ENCODE measurements at regions not wholly inside any gene's neighbourhood (a gene's known extent, or its start where the extent isn't known, plus 50 kb on each side); places are given as distances from the start of the nearest gene placed in this dataset.

DNA sequence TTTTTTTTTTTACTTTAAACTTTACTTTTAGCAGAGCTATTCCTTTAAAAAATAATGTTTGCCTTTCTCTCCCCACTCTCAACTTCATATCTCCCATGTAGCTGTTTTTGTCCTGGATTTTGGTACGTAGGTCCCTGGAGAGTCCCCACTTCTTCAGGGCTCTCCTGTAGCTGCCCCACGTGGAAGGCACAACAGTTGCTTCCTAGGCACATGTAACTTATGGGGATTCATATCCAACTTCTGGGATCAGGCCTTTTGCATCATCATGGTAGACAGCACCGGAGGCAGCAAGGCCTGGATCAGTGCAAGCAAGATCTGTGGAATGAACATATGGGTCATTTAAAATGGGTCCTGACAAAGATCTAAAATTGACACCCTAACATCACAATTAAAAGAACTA is 95.7 kb downstream of the ACAA2 start:
- Histone ChIP-seq H3K27me3 (no peaks in the 10 kb centered on the region), H3K36me3 (no peaks in the 10 kb centered on the region), H3K4me3 (no peak overlapping the region), H3K9me3 (no peaks in the 10 kb centered on the region), H3K4me1 (no peaks in the 10 kb centered on the region), H3K27ac (no peak overlapping the region)
- TF ChIP-seq, protein P1, sequence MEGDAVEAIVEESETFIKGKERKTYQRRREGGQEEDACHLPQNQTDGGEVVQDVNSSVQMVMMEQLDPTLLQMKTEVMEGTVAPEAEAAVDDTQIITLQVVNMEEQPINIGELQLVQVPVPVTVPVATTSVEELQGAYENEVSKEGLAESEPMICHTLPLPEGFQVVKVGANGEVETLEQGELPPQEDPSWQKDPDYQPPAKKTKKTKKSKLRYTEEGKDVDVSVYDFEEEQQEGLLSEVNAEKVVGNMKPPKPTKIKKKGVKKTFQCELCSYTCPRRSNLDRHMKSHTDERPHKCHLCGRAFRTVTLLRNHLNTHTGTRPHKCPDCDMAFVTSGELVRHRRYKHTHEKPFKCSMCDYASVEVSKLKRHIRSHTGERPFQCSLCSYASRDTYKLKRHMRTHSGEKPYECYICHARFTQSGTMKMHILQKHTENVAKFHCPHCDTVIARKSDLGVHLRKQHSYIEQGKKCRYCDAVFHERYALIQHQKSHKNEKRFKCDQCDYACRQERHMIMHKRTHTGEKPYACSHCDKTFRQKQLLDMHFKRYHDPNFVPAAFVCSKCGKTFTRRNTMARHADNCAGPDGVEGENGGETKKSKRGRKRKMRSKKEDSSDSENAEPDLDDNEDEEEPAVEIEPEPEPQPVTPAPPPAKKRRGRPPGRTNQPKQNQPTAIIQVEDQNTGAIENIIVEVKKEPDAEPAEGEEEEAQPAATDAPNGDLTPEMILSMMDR (IDR thresholded peaks at IDR 0.05): no peak
- TF ChIP-seq POLR2A (IDR thresholded peaks at IDR 0.05) (no peak), POLR2AphosphoS5 (IDR thresholded peaks at IDR 0.05; ENCODE audit: insufficient read depth in 1 of 2, low read depth in 1 of 2) (no peak)
- intact Hi-C loops (cut with DNase I): no loop called here
- peak in 1 of 2 donors; percentile 32 for DNase-seq (ENCODE audit: extremely low spot score in 2 of 2)

DNA sequence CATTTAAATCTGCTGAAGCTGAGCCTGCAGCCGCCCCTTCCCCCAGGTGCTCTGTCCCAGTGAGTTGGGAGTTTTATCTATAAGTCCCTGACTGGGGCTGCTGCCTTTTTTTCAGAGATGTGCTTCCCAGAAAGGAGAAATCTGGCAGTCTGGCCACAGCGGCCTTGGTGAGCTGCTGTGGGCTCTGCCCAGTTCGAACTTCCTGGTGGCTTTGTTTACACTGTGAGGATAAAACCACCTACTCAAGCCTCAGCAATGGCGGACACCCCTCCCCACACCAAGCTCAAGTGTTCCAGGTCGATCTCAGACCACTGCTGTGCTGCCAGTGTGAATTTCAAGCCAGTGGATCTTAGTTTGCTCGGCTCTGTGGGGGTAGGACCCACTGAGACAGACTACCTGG is 97.3 kb downstream of the ACAA2 start:
- Histone ChIP-seq H3K9me3 (no peaks in the 10 kb centered on the region), H3K27ac (no peak overlapping the region), H3K27me3 (no peaks in the 10 kb centered on the region), H3K4me3 (no peak overlapping the region), H3K36me3 (no peaks in the 10 kb centered on the region), H3K4me1 (no peaks in the 10 kb centered on the region)
- intact Hi-C loops (cut with DNase I): no loop called here
- no peak for DNase-seq (ENCODE audit: extremely low spot score in 2 of 2)
- TF ChIP-seq, protein P1 (IDR thresholded peaks at IDR 0.05): no peak
- no peak for TF ChIP-seq POLR2A (IDR thresholded peaks at IDR 0.05)
- no peak for TF ChIP-seq POLR2AphosphoS5 (IDR thresholded peaks at IDR 0.05; ENCODE audit: insufficient read depth in 1 of 2, low read depth in 1 of 2)

- TF ChIP-seq, protein P1 (IDR thresholded peaks at IDR 0.05): no peak
- no peak for TF ChIP-seq POLR2A (IDR thresholded peaks at IDR 0.05)
- no peak for TF ChIP-seq POLR2AphosphoS5 (IDR thresholded peaks at IDR 0.05; ENCODE audit: insufficient read depth in 1 of 2, low read depth in 1 of 2)
- Histone ChIP-seq H3K9me3 (no peaks in the 10 kb centered on the region), H3K27ac (no peak overlapping the region), H3K4me3 (no peak overlapping the region), H3K36me3 (no peaks in the 10 kb centered on the region), H3K4me1 (no peaks in the 10 kb centered on the region), H3K27me3 (no peaks in the 10 kb centered on the region)
- peak in 1 of 2 donors; percentile 1 for DNase-seq (ENCODE audit: extremely low spot score in 2 of 2)
- intact Hi-C loops (cut with DNase I): no loop called here
Observed at GRCh38 chr18:49709347-49709690, 104.0 kb downstream of the ACAA2 start.

- H3K36me3 ChIP-seq: no peaks in the 10 kb centered on the region
- TF ChIP-seq POLR2A (IDR thresholded peaks at IDR 0.05) (no peak), POLR2AphosphoS5 (IDR thresholded peaks at IDR 0.05; ENCODE audit: insufficient read depth in 1 of 2, low read depth in 1 of 2) (no peak)
- TF ChIP-seq, protein P1 (IDR thresholded peaks at IDR 0.05): no peak
- no peaks in the 10 kb centered on the region for H3K4me1 ChIP-seq
- H3K27me3 ChIP-seq: no peaks in the 10 kb centered on the region
- intact Hi-C loops (cut with DNase I): no loop called here
- peak in 1 of 2 donors; percentile 49 for DNase-seq (ENCODE audit: extremely low spot score in 2 of 2)
- no peaks in the 10 kb centered on the region for H3K9me3 ChIP-seq
- H3K4me3 ChIP-seq: no peak overlapping the region
- H3K27ac ChIP-seq: no peak overlapping the region
Observed at GRCh38 chr18:49708662-49709346, 104.5 kb downstream of the ACAA2 start.

GRCh38 chr18:49707599-49707998 is 105.7 kb downstream of the ACAA2 start:
- peak in 1 of 2 donors; percentile 25 for DNase-seq (ENCODE audit: extremely low spot score in 2 of 2)

More at GRCh38 chr18:49707599-49707998, 105.7 kb downstream of the ACAA2 start:
- no peaks in the 10 kb centered on the region for H3K27me3 ChIP-seq
- H3K4me1 ChIP-seq: no peaks in the 10 kb centered on the region
- no peaks in the 10 kb centered on the region for H3K36me3 ChIP-seq
- TF ChIP-seq POLR2A (IDR thresholded peaks at IDR 0.05) (no peak), POLR2AphosphoS5 (IDR thresholded peaks at IDR 0.05; ENCODE audit: insufficient read depth in 1 of 2, low read depth in 1 of 2) (no peak)
- TF ChIP-seq, protein P1 (IDR thresholded peaks at IDR 0.05): no peak
- H3K27ac ChIP-seq: no peak overlapping the region
- intact Hi-C loops (cut with DNase I): no loop called here
- no peaks in the 10 kb centered on the region for H3K9me3 ChIP-seq
- no peak overlapping the region for H3K4me3 ChIP-seq

All from vagina (tissue), 2 donors.